Smooth muscle cell (in vitro differentiated cells): ENCODE measurements at regions not wholly inside any gene's neighbourhood (a gene's known extent, or its start where the extent isn't known, plus 50 kb on each side); places are given as distances from the start of the nearest gene placed in this dataset.

ENCODE experiments used
- DNase-seq: peaks from one replicate; lab custom pipeline; 2025; ENCODE audit not compliant: unreplicated experiment; lab: John Stamatoyannopoulos, UW
- H2AFZ ChIP-seq: fragments of 200-600 bp; sonication (generic); 2 replicates; pipeline ENCODE4 v1.6.0; 2016; ENCODE audit warnings: antibody characterized with exemption, low read depth, mild to moderate bottlenecking
- H3F3A ChIP-seq: fragments of 200-600 bp; sonication (generic); 2 replicates; pipeline ENCODE4 v1.6.0; 2017; ENCODE audit warnings: antibody characterized with exemption, low read depth
- H3K27ac ChIP-seq: fragments of 200-600 bp; sonication (generic); 2 replicates; pipeline ENCODE4 v1.5.1; 2016; ENCODE audit warnings: low read depth, mild to moderate bottlenecking
- H3K27me3 ChIP-seq: fragments of 200-600 bp; sonication (generic); 2 replicates; pipeline ENCODE4 v1.6.1; 2016; ENCODE audit warnings: low read depth, mild to moderate bottlenecking
- H3K36me3 ChIP-seq: fragments of 200-600 bp; sonication (generic); 2 replicates; pipeline ENCODE4 v1.5.1; 2016; ENCODE audit warnings: low read depth
- H3K4me1 ChIP-seq: fragments of 200-600 bp; sonication (generic); 2 replicates; pipeline ENCODE4 v1.5.1; 2016; ENCODE audit warnings: low read depth
- H3K4me2 ChIP-seq: fragments of 200-600 bp; sonication (generic); 2 replicates; pipeline ENCODE4 v1.6.0; 2016; ENCODE audit warnings: mild to moderate bottlenecking
- H3K4me3 ChIP-seq: fragments of 200-600 bp; sonication (generic); 2 replicates; pipeline ENCODE4 v1.5.1; 2016; ENCODE audit warnings: mild to moderate bottlenecking
- H3K79me2 ChIP-seq: fragments of 200-600 bp; sonication (generic); 2 replicates; pipeline ENCODE4 v1.6.0; 2016; ENCODE audit warnings: low read depth, mild to moderate bottlenecking
- H3K9ac ChIP-seq: fragments of 200-600 bp; sonication (generic); 2 replicates; pipeline ENCODE4 v1.6.0; 2016; ENCODE audit warnings: low read depth
- H3K9me3 ChIP-seq: fragments of 200-600 bp; sonication (generic); replicated peaks from 2 replicates; pipeline ENCODE4 v1.5.1; 2016; ENCODE audit warnings: low read depth
- H4K20me1 ChIP-seq: fragments of 200-600 bp; sonication (generic); 2 replicates; pipeline ENCODE4 v1.6.0; 2016; ENCODE audit warnings: low read depth
- CTCF ChIP-seq: fragments of 200-600 bp; sonication (generic); IDR thresholded peaks from 2 replicates; pipeline ENCODE4 v1.5.1; 2017; ENCODE audit warnings: borderline replicate concordance, mild to moderate bottlenecking, antibody characterized with exemption; ENCODE audit not compliant: insufficient read depth, poor library complexity, severe bottlenecking
- WGBS: methylation state at CpG from one replicate; pipeline ENCODE4 v1.1.7; 2016; ENCODE audit warnings: low lambda C conversion rate; 5-methylcytosine and 5-hydroxymethylcytosine counted together

DNA sequence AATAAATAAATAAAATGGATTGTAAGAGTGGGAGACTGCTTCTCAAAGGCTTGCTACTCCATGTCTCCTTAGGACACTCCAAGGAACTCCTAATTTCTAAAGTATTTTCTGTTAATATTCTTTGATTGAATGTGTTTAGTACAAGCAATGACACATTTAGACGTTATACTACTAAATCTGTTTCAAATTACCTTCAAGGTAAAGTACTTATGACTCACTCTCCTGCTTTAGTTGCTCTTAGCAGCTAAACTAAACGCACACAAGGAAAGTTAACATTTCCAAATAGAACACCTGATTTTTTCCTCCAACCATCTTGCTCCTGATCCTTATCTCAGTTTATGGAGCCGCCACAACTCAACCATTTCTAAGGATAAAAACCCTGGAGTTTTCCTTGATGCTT lies 969.8 kb upstream of the ADGRL4 start:
- no peaks in the 10 kb centered on the region for H3F3A ChIP-seq
- H3K9ac ChIP-seq: no peak overlapping the region
- H3K4me2 ChIP-seq: no peak overlapping the region
- H3K4me1 ChIP-seq: no peaks in the 10 kb centered on the region
- H3K79me2 ChIP-seq: no peaks in the 10 kb centered on the region
- no peaks in the 10 kb centered on the region for H3K9me3 ChIP-seq
- WGBS: 83% methylated on average over 3 of the region's 3 CpGs
- H2AFZ ChIP-seq: no peak overlapping the region
- H3K27me3 ChIP-seq: no peaks in the 10 kb centered on the region
- no peak for TF ChIP-seq CTCF
- H3K27ac ChIP-seq: no peak overlapping the region
- no peaks in the 10 kb centered on the region for H3K36me3 ChIP-seq
- H3K4me3 ChIP-seq: no peak overlapping the region
- DNase-seq: no peak
- H4K20me1 ChIP-seq: no peaks in the 10 kb centered on the region

- no peaks in the 10 kb centered on the region for H4K20me1 ChIP-seq
- H2AFZ ChIP-seq: no peak overlapping the region
- no peak overlapping the region for H3K27ac ChIP-seq
- DNase-seq: no peak
- H3K4me2 ChIP-seq: no peak overlapping the region
- no peaks in the 10 kb centered on the region for H3K4me1 ChIP-seq
- no peaks in the 10 kb centered on the region for H3K36me3 ChIP-seq
- no peak overlapping the region for H3K9ac ChIP-seq
- no peaks in the 10 kb centered on the region for H3K79me2 ChIP-seq
- H3F3A ChIP-seq: no peaks in the 10 kb centered on the region
- no peaks in the 10 kb centered on the region for H3K27me3 ChIP-seq
- no peak overlapping the region for H3K4me3 ChIP-seq
- TF ChIP-seq CTCF: no peak
- 78% methylated on average over 7 of the region's 7 CpGs for whole genome bisulfite sequencing
- no peaks in the 10 kb centered on the region for H3K9me3 ChIP-seq
Observed at GRCh38 chr1:79974659-79975058, 968.1 kb upstream of the ADGRL4 start.

DNA sequence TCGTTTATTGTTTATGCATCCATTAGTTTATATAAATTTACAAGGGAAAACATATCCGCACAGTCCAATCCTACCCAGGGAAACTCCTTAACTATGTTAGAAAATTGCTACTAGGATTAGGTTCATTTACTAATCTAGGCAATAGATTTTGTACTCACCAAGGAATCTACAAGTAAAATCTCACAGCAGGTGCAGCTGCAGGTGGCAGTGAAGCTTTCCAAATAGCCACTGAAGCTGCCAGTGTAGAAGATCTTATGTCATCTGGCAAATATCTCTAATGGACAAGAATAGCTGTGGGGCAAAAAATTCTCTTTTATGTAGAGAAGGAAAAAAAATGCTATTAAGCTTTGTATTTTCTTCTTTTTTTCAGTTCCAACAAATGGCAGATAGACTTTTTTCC lies 963.4 kb upstream of the ADGRL4 start:
- WGBS: 96% methylated on average over 2 of the region's 2 CpGs

More for the DNA sequence above, 963.4 kb upstream of the ADGRL4 start:
- H3K4me2 ChIP-seq: no peak overlapping the region
- no peaks in the 10 kb centered on the region for H3K27me3 ChIP-seq
- no peaks in the 10 kb centered on the region for H3F3A ChIP-seq
- no peaks in the 10 kb centered on the region for H3K79me2 ChIP-seq
- no peaks in the 10 kb centered on the region for H3K9me3 ChIP-seq
- TF ChIP-seq CTCF: no peak
- DNase-seq: no peak
- H3K27ac ChIP-seq: no peak overlapping the region
- no peaks in the 10 kb centered on the region for H3K36me3 ChIP-seq
- H4K20me1 ChIP-seq: no peaks in the 10 kb centered on the region
- no peaks in the 10 kb centered on the region for H3K4me1 ChIP-seq
- no peak overlapping the region for H2AFZ ChIP-seq
- no peak overlapping the region for H3K9ac ChIP-seq
- no peak overlapping the region for H3K4me3 ChIP-seq
